HG03521 (cell line): ENCODE measurements at regions not wholly inside any gene's neighbourhood (a gene's known extent, or its start where the extent isn't known, plus 50 kb on each side); places are given as distances from the start of the nearest gene placed in this dataset.
"Not testable (repeated sequence)": the region's sequence is repeated elsewhere in the genome, so short reads cannot be mapped to it uniquely, and the experiment has no call there.

Experiments
- ATAC-seq: cut with Tn5 transposase; IDR thresholded peaks from one replicate; pipeline ENCODE4 v1.9.1; 2021; ENCODE audit warnings: mild to moderate bottlenecking, moderate library complexity; ENCODE audit not compliant: unreplicated experiment

DNA sequence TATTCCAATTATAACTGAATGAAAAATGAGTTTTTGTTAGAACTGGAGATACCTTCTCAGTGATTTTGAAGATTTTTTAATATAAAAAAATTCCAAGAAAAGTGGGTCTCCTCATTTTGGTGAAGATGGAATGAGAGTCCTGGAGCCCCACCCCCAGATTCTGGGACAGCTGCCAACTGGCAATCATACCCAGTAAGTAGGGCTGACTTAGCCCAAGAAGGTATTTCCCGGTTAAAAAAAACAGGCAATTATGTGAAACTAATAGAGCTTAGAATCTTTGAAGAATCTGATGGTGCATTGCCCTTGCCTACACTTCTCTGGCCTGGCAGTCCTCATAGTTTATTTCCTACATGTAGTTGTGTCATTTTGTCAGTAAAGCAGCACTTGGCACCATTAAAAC is 52.8 kb upstream of the VWDE start:
- ATAC-seq, result no peak

- ATAC-seq, result peak; percentile 91
These were observed 55.0 kb upstream of the VWDE start for GRCh38 chr7:12458520-12459131.

DNA sequence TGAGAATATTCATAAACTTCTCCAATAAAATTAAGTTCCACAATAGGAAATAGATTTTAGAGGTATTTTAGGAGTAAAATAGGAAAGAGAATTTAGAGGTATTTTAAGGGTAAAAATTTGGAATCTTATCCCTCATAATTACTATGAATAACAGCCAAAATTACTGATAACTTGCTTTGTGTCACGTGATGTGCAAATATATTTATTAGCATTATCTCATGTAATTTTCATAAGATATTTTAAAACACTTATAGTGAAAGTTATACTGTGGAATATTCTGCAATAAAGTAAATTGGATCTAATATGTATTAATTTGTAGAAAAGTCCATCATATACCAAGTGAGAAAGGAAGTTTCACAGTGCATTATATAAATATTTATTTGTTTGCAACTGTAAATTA is 64.2 kb upstream of the VWDE start:
- ATAC-seq, result no peak

DNA sequence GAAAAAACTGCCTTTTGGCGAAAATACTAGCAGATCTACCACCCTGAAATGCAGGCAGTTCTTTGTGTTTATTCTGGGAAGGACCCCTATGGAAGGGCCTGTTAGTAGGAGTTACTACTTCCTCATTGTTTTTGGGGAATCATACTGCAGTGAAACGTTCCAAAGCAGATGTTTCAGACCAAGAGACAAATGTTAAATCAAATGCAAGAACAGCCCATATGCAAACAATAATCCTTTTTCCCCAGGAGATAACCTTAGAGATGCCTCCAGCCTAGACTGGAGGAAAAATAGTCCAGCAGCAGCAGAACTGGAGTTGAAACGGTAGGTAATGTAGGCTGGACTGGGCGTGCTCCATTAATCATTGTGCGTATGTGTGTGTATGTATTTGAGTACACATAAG is 65.9 kb upstream of the VWDE start:
- ATAC-seq, result no peak

- no peak for ATAC-seq
These were observed 67.3 kb upstream of the VWDE start for GRCh38 chr7:12470930-12471329.

GRCh38 chr7:12474035-12474434 is 70.4 kb upstream of the VWDE start:
- ATAC-seq, result no peak

DNA sequence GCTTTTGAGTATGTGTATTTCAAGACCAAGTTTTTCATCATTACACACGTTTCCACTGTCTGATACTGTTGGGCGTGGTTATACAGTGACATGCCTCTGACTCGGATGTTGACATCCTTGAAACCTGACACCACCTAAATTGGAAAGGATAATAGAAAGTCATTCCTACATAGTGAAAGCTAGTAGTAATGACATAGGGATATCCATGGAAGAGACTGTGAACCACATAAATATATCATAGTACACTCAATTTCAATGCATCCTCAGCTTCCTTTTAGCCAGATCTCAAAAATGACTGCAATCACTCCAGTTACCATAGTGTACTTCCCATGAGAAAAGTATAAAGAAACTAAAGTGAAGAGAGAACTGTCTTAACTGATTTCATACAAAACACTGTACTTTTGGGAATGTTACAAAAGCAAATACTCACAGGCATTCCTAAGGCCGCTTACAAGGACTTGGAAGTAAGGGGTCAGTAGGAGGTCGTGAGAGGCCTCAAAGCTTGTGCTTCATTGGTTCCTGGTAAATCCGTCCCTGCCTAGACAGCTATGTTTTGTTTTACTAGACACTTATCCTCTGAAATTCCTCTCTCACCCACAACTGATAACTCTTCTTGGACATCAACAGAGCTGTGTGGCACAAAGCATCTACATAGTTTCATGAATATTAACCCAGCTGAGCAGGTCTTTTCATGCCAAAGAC is 71.8 kb upstream of the VWDE start:
- no peak for ATAC-seq

DNA sequence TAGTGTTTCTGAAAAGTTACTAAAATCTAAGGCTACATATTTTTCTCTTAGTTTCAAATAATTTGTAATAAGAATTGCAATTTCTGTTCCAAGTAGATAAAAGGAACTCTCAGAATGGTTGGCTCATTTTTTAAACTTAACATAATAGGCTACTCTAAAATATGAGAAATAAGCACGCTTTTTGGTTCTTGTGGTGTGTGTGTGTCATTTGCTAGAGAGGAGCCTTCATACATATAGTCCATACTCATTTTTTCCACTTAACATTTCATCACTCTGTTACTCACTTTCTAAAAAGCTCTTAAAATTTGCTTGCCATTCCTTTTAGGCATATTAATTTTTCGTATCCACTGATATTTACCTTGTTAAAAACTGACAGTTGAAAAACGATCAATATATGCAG is 74.0 kb upstream of the VWDE start:
- ATAC-seq, result no peak

DNA sequence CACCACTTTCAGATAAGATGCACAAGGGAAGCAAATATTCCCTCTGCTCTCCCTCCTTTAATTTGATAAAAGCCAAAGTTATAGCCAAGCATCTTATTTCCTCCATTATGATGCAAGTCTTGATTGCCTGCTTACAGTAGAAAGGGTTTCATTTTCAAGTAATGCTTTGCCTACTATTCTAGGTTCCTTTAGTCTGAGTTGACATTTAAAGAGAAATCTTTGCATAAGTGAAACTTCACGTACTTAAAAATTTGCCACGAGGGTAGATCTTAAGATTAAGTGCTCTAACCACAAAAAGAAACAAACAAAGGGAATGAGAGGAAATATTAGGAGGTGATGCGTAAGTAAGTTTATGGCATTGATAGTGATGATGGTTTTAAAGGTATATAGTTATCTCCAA is 78.1 kb upstream of the VWDE start:
- peak; percentile 94 for ATAC-seq

GRCh38 chr7:12485845-12486244 is 82.2 kb upstream of the VWDE start:
- no peak for ATAC-seq

DNA sequence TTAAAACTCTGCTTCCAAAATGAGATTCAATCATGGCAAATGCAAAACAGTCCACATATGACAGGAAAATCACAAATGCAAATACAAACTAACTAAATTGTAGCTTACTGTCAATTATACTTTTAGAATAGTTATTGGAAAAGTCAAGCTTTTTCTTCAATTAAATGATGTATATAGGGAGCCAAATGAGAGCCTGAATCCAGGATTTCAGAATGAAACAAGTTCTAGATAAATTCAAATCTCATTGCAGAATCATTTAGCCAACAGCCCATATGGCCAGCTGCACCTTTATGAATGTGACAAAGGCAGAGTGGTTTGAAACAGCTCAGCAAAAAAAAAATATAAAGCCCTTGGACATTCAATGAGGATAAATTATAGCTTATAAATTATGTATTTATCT is 82.2 kb upstream of the SCIN start:
- ATAC-seq, result no peak

GRCh38 chr7:12490107-12490688 is 80.3 kb upstream of the SCIN start:
- peak; percentile 62 for ATAC-seq

- ATAC-seq, result no peak
These were observed 79.6 kb upstream of the SCIN start for GRCh38 chr7:12490940-12491339.

DNA sequence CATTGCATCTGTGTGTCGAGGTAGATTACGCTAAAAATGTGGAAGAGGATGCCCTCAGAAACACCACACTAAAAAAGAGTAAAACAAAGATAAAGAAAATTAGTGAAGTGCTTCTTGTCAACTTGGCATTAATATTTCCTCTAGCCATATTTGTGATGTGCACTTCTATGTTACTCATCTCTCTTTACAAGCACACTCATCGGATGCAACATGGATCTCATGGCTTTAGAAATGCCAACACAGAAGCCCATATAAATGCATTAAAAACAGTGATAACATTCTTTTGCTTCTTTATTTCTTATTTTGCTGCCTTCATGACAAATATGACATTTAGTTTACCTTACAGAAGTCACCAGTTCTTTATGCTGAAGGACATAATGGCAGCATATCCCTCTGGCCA is 79.0 kb upstream of the SCIN start:
- ATAC-seq, result no peak

- no peak for ATAC-seq
These were observed 77.1 kb upstream of the SCIN start for GRCh38 chr7:12493407-12493806.

- no peak for ATAC-seq
These were observed 76.4 kb upstream of the SCIN start for GRCh38 chr7:12493863-12494686.

GRCh38 chr7:12494687-12495024 is 75.9 kb upstream of the SCIN start:
- no peak for ATAC-seq

- ATAC-seq, result not testable (repeated sequence)
These were observed 73.4 kb upstream of the SCIN start for GRCh38 chr7:12496901-12497674.

DNA sequence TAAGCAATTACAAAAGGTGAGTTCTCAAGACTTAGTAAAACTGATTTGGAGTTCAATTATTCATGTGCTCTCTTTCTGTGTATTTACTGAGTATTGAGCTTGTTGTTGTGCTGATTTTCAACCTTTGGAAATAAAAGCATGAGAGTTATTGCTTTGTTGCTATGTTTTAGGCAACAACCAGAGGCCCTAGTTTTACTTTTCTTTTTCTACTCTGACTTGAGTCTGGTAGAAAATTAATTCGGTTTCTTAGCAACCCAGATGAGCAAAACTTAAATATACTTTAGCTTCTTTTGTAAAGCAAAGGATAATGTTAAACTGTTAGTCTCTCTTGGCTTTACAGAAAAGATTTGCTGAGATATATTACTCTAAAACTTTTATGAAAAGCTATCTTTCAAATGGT is 66.4 kb upstream of the SCIN start:
- ATAC-seq, result peak; percentile 61

DNA sequence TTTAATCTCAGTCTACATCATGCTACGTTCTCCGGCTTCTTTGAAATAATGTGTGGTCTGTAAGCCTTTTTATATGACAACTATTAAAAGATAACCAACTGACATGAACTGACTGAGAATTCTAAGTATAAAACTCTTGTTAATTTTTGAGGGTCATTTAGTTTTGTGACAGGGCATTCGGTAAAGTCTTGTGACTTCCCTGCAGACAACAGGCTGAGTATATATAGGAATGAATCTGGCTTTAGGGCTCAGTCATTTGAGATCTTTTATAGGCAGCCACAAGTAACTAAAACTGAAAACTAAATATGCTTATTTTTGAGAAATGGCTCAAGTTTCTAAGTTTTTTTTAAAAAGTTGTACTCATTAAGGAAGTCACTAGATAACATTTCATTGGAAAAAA is 62.5 kb upstream of the SCIN start:
- ATAC-seq, result no peak

- no peak for ATAC-seq
These were observed 62.0 kb upstream of the SCIN start for GRCh38 chr7:12508554-12508953.
